Breast epithelium (tissue), 4 donors: ENCODE measurements at regions not wholly inside any gene's neighbourhood (a gene's known extent, or its start where the extent isn't known, plus 50 kb on each side); places are given as distances from the start of the nearest gene placed in this dataset.

Experiments
- DNase-seq, 2 donors: peaks; one replicate each; pipeline ENCODE4 v3.0.0-alpha.2; 2019; ENCODE audit warnings: low spot score in 2 of 2
- H3K27ac ChIP-seq, 2 donors: fragments of 200-600 bp; sonication (generic) in 1 of 2; one replicate each; pipeline ENCODE4 v1.5.1; 2016 to 2019; ENCODE audit warnings: mild to moderate bottlenecking in 1 of 2
- H3K27me3 ChIP-seq, 2 donors: fragments of 200-600 bp; sonication (generic) in 1 of 2; one replicate each; pipeline versions ENCODE4 v1.5.1 to v1.6.0; 2017 to 2019; ENCODE audit warnings: control low read depth in 1 of 2, mild to moderate bottlenecking in 1 of 2
- H3K36me3 ChIP-seq: fragments of 200-600 bp; one replicate; pipeline ENCODE4 v1.5.1; 2019
- H3K4me1 ChIP-seq, 2 donors: fragments of 200-600 bp; sonication (generic); one replicate each; pipeline ENCODE4 v1.5.1; 2016 to 2019; ENCODE audit warnings: control low read depth in 1 of 2
- H3K4me3 ChIP-seq, 3 donors: fragments of 200-600 bp; sonication (generic); 1 replicate in 2 of 3; 2 replicates in 1 of 3; pipeline ENCODE4 v1.5.1; 2016 to 2019; ENCODE audit warnings: mild to moderate bottlenecking in 3 of 3, moderate library complexity in 2 of 3
- H3K9me3 ChIP-seq, 2 donors: fragments of 200-600 bp; sonication (generic) in 1 of 2; one replicate each; pipeline ENCODE4 v1.5.1; 2016 to 2019; ENCODE audit warnings: control low read depth in 1 of 2
- CTCF ChIP-seq, 3 donors: fragments of 450-650 bp; IDR thresholded peaks; one replicate each; pipeline ENCODE4 v1.5.1; 2016 to 2017; ENCODE audit warnings: antibody characterized with exemption in 3 of 3, mild to moderate bottlenecking in 3 of 3, moderate library complexity in 3 of 3
- POLR2A ChIP-seq: fragments of 450-650 bp; IDR thresholded peaks from one replicate; pipeline ENCODE4 v1.6.1; 2016; ENCODE audit warnings: antibody characterized with exemption, mild to moderate bottlenecking, moderate library complexity
- POLR2AphosphoS5 ChIP-seq, 3 donors: sonication (generic); formaldehyde crosslinking; IDR thresholded peaks; one replicate each; pipeline ENCODE4 v1.6.1; 2017; ENCODE audit warnings: antibody characterized with exemption in 3 of 3
- intact Hi-C: fragments of 100-400 bp; cut with DNase I; formaldehyde crosslinking; loops from one replicate; pipeline ENCODE4 v1.15.1; 2023; ENCODE audit warnings: low total_unique reads

DNA sequence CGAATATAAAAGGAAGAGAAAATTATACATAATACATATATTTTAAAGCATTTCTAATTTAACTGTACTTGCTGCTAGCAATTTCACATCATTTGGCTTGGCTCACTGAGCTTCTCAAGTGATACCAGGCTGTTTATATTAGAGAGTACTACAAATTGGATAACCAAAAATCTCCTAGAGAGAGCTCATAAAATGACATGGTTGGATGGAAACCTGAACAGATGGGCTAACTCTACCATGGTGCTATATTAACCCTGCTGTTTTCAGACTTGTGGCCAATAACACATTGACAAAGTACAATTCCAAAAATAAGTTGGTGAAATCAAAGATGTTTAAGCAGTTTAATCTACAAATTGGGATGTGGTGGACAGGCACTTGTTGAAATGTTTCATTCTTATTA lies 364.4 kb upstream of the GCFC2 start:
- Histone ChIP-seq H3K36me3 (no peaks in the 10 kb centered on the region), H3K9me3 (no peaks in the 10 kb centered on the region), H3K27ac (no peak overlapping the region), H3K27me3 (no peaks in the 10 kb centered on the region), H3K4me1 (no peaks in the 10 kb centered on the region), H3K4me3 (no peak overlapping the region)
- intact Hi-C loops, result no loop called here
- no peak for DNase-seq
- TF ChIP-seq CTCF (IDR thresholded peaks at IDR 0.05), result no peak
- TF ChIP-seq POLR2A, result no peak
- TF ChIP-seq POLR2AphosphoS5 (IDR thresholded peaks at IDR 0.05), result no peak

- H3K4me1 ChIP-seq, result no peaks in the 10 kb centered on the region
- no peak overlapping the region for H3K4me3 ChIP-seq
- H3K27me3 ChIP-seq, result no peaks in the 10 kb centered on the region
- H3K27ac ChIP-seq, result no peak overlapping the region
- DNase-seq, result no peak
- no peak for TF ChIP-seq CTCF (IDR thresholded peaks at IDR 0.05)
- no peak for TF ChIP-seq POLR2AphosphoS5 (IDR thresholded peaks at IDR 0.05)
- TF ChIP-seq POLR2A, result no peak
- H3K9me3 ChIP-seq, result peaks cover 0 to 8% of the 10 kb centered on the region in 2 donors
- intact Hi-C loops, result no loop called here
- H3K36me3 ChIP-seq, result no peaks in the 10 kb centered on the region
Observed at GRCh38 chr2:76073992-76074604, 363.4 kb upstream of the GCFC2 start.

DNA sequence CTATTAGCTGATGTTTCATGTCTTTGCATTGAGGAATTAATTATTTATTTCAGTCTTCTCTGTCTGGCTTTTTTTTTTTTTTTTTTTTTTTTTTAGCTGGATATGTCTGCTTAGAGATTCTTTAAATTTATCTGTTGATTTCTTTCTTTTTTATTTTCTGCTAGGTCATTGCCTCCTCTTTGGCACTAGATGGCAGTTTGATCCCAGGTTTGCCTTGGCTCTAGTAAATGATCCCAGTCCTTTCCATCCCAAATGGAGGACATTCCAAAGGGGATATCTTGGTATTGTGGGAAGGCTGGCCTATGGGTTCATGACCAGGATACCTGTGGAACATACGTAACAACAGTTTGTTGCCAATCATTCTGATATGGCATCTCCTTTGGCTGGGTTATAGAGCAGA lies 339.5 kb upstream of the GCFC2 start:
- Histone ChIP-seq H3K4me3 (no peak overlapping the region), H3K27ac (no peak overlapping the region), H3K36me3 (no peaks in the 10 kb centered on the region), H3K27me3 (no peaks in the 10 kb centered on the region), H3K4me1 (no peaks in the 10 kb centered on the region), H3K9me3 (peaks cover 0 to 26% of the 10 kb centered on the region in 2 donors)
- TF ChIP-seq POLR2AphosphoS5 (IDR thresholded peaks at IDR 0.05) (no peak), POLR2A (no peak), CTCF (IDR thresholded peaks at IDR 0.05) (no peak)
- intact Hi-C loops, result no loop called here
- DNase-seq, result no peak

GRCh38 chr2:76044701-76045100 lies 334.0 kb upstream of the GCFC2 start:
- no peak for DNase-seq
- no peaks in the 10 kb centered on the region for H3K27me3 ChIP-seq
- H3K27ac ChIP-seq, result no peak overlapping the region
- peaks cover 0 to 19% of the 10 kb centered on the region in 2 donors for H3K9me3 ChIP-seq
- H3K36me3 ChIP-seq, result no peaks in the 10 kb centered on the region
- TF ChIP-seq CTCF (IDR thresholded peaks at IDR 0.05) (no peak), POLR2A (no peak), POLR2AphosphoS5 (IDR thresholded peaks at IDR 0.05) (no peak)
- H3K4me1 ChIP-seq, result no peaks in the 10 kb centered on the region
- intact Hi-C loops, result no loop called here
- no peak overlapping the region for H3K4me3 ChIP-seq

GRCh38 chr2:76039505-76039904 lies 328.8 kb upstream of the GCFC2 start:
- intact Hi-C loops, result no loop called here
- H3K4me1 ChIP-seq, result no peaks in the 10 kb centered on the region
- no peaks in the 10 kb centered on the region for H3K36me3 ChIP-seq
- no peak overlapping the region for H3K4me3 ChIP-seq
- H3K27me3 ChIP-seq, result no peaks in the 10 kb centered on the region
- no peak overlapping the region for H3K27ac ChIP-seq
- no peak for DNase-seq
- TF ChIP-seq POLR2A, result no peak
- no peak for TF ChIP-seq POLR2AphosphoS5 (IDR thresholded peaks at IDR 0.05)
- no peak for TF ChIP-seq CTCF (IDR thresholded peaks at IDR 0.05)
- no peaks in the 10 kb centered on the region for H3K9me3 ChIP-seq
